ENCODE measurements at regions not wholly inside any gene's neighbourhood (a gene's known extent, or its start where the extent isn't known, plus 50 kb on each side); places are given as distances from the start of the nearest gene placed in this dataset.
A peak's percentile ranks its signal among the peaks of the same experiment; 100 is the strongest.

DNA sequence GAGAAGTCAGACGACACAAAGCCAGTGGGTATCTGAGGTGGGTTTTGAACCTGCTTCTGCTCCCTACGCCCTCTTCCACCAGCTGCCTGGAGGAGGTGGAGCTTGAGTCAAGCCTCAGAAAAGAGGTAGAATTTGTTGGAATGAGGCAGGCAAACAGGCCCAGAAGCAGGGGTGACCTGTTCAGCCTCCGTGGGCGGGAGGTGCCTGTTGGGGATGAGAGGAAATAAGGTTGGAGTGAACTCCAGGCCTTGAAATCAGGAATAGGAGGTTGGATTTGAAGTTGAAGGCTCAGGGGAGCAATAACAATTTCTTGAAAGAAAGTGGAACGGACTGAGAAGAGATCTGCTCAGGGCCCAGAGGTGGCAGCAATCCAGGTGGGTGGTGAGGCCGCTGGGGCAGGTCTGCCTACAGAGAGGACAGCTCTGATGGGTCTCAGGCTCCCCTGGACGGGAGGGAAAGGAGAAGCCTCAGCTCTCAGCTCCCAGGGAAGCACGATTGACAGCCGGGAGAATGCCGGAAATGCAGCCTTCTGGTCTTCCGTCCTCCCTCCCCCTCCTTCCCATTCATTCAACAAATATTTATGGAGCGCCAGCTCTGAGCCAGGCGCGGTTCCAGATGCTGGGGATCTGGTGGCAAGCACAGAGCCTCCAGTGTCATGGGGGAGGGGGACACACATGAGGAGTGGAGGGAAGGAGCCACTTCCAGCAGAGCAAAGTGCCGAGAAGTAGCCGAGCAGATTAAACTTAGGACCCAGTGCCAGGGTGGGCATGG lies 61.9 kb upstream of the CIBAR2 start:
- TF ChIP-seq, protein P1, sequence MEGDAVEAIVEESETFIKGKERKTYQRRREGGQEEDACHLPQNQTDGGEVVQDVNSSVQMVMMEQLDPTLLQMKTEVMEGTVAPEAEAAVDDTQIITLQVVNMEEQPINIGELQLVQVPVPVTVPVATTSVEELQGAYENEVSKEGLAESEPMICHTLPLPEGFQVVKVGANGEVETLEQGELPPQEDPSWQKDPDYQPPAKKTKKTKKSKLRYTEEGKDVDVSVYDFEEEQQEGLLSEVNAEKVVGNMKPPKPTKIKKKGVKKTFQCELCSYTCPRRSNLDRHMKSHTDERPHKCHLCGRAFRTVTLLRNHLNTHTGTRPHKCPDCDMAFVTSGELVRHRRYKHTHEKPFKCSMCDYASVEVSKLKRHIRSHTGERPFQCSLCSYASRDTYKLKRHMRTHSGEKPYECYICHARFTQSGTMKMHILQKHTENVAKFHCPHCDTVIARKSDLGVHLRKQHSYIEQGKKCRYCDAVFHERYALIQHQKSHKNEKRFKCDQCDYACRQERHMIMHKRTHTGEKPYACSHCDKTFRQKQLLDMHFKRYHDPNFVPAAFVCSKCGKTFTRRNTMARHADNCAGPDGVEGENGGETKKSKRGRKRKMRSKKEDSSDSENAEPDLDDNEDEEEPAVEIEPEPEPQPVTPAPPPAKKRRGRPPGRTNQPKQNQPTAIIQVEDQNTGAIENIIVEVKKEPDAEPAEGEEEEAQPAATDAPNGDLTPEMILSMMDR (IDR thresholded peaks at IDR 0.05; ENCODE audit: insufficient read depth, low read length) = no peak
- peak overlapping the region; percentile 25 for H3K4me3 ChIP-seq (ENCODE audit: low read depth, low read length)

DNA sequence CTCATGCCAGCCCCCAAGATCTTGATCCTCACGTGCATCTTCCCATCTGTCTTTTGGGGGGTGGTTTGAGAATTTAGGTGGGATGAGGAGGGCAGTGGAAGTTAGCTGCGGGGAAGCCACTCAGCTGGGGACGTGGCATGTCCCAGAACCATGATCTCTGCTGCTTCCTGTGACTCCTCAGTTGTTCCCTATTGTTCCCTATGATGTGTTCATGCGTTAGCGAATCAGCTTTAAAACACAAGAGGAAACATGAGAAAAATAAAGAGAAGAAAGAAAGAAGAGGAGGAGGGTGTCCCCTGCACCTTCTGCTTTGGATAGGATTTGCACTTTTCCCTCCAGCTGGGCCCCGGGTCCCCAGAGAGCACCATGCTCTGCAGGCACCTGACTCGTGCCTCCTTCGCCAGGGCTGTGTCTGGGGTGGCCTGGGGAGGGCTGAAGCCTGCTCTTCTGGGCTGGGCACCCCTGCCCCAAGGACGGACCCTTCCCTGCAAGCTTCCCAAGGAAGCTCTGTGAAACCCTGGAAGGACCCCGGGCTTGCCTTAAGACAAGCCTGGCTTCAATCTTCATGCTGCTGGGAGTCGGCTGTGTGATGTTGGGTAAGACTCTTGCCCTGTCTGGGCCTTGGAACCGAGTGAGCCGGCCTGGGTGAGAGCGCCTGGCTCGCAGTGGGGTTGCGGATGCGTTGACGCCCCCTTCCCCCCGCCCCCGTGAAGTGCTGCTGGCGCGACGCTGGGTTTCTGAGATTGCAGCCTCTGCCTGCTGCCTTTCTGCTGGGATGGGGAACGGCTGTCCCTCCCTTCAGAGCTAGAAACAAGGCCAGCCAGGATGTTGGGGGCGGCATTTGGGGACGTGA lies 62.8 kb upstream of the CIBAR2 start:
- DNase-seq (ENCODE audit: low read depth) = no peak
- no peak overlapping the region for H3K4me3 ChIP-seq (ENCODE audit: low read depth, low read length)

More for the DNA sequence above, 61.9 kb upstream of the CIBAR2 start:
- DNase-seq (ENCODE audit: low read depth) = peak; percentile 60

DNA sequence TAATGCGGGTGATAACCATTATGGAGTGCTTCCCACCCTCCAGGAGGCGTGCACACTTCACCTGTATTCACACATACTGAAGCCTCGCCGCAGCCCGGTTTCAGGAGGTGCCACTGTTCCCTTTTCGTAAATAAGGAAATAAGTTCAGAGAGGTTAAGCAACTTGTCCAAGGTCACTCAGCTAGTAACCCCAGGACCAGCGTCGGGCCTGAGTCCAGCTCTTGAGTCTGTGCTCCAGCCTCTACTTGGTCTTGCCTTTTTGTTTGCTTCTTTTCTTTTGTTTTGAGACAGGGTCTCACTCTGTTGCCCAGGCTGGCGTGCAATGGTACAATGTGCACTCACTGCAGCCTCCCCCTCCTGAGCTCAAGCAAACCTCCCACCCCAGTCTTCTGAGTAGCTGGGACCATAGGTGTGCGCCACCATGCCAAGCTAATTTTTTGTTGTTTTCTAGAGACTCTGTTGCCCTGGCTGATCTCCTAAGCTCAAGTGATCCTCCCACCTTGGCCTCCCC lies 63.5 kb upstream of the CIBAR2 start:
- TF ChIP-seq, protein P1 (IDR thresholded peaks at IDR 0.05; ENCODE audit: insufficient read depth, low read length) = no peak
- no peak overlapping the region for H3K4me3 ChIP-seq (ENCODE audit: low read depth, low read length)
- no peak for DNase-seq (ENCODE audit: low read depth)

More for the DNA sequence above, 62.8 kb upstream of the CIBAR2 start:
- TF ChIP-seq, protein P1 (IDR thresholded peaks at IDR 0.05; ENCODE audit: insufficient read depth, low read length) = no peak

DNA sequence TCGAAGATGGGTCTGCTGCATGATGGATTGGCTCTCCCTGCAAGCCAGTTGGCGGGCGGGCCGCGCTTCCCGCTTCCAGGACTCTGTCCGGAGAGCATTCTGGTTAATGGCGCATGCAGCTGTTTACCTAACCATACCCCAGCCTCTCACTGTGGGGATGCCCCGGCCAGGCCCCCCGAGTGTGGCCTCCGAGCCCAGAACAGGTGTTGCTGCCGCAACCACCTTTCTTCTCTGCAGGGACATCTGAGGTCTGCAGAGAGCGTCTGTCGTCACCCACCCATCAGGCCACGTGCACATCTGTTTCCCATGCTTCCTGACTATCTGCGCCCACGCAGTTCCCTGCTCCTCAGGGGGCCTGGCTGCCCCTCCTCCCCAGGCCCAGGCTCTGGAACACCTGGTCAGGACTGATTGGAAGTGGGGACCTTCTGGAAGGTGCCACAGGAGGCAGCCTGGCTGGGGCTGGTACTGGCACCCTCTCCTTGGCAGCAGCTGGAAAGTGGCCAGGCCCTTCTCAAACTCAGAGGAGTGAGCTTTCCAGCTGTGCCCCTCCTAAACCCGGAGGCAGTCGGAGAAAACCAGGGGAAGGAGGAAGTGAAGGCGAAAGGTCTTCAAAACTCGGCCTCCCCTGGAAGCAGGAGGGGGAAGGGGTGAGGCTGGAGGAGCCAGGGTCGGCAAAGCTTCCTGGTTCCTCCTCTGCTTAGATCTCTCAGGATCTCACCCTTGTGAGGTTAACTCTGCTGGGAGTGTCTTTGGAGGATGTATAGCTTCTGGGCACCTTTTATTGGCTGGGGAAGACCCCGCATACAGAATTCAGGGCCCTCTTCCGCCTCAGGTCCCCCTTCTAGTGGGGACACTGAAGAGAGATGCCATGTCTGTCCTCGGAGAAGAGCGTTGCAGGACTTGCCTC lies 64.5 kb upstream of the CIBAR2 start:
- H3K4me3 ChIP-seq (ENCODE audit: low read depth, low read length) = no peak overlapping the region
- no peak for DNase-seq (ENCODE audit: low read depth)
- TF ChIP-seq, protein P1 (IDR thresholded peaks at IDR 0.05; ENCODE audit: insufficient read depth, low read length) = no peak

DNA sequence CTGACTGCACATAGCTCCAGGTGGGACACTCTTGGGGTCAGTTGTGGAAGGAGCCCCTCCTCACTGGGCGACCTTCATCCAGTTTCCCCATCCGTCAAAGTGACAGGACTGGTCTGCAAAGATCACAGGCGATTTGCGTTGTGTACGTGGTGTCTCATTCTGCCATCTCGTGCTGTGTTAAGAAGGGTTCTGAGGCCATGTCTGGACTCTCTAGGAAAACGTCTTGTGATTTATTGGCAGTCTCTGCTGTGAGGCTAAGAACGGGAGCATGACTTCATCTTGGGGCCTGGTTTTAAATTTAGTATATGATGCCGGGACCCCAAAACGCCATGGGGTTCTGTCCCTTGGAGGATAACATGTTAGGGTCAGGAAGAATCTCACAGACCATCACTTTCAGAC lies 65.2 kb upstream of the CIBAR2 start:
- TF ChIP-seq, protein P1 (IDR thresholded peaks at IDR 0.05; ENCODE audit: insufficient read depth, low read length) = no peak
- no peak for DNase-seq (ENCODE audit: low read depth)
- no peak overlapping the region for H3K4me3 ChIP-seq (ENCODE audit: low read depth, low read length)

DNA sequence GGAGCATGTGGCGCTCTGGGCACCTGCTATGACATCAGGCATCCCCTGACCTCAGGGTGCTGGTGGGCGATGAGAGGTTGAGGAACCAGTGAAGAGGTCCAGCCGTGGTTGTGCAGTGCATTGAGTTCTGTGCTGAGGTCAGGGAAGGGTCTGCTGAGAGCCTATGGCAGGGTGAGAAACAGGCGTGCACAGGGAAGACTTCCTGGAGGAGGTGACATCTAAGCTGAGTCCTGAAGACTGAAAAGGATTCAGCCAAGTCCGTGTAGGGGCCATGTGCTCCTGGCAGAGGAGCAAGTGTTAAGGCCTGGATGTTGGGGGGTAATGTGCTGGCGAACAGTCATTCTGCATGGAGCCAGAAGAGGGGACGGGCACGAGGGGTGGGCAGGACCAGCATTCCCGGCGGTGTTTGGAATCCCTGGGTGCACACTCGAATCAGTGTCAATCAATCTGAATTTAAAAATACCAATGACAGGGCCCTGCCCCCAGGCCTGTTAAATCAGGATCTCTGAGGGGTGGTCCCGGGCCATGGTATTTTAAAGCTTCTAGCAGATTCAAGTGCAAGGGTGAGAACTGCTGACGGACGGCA lies 65.8 kb upstream of the CIBAR2 start:
- TF ChIP-seq, protein P1 (IDR thresholded peaks at IDR 0.05; ENCODE audit: insufficient read depth, low read length) = no peak
- H3K4me3 ChIP-seq (ENCODE audit: low read depth, low read length) = no peak overlapping the region
- DNase-seq (ENCODE audit: low read depth) = no peak

All from fibroblast of the aortic adventitia (primary cell).